CD4-positive, alpha-beta T cell treated with Interleukin-21 for 1 hour (primary cell): ENCODE measurements at regions not wholly inside any gene's neighbourhood (a gene's known extent, or its start where the extent isn't known, plus 50 kb on each side); places are given as distances from the start of the nearest gene placed in this dataset.

Experiments used
- DNase-seq: peaks from one replicate; pipeline ENCODE4 v3.0.0-alpha.2; 2020

GRCh38 chr10:4215963-4216575, 431.1 kb upstream of the KLF6 start:
- no peak for DNase-seq

GRCh38 chr10:4215485-4215884, 430.5 kb upstream of the KLF6 start:
- DNase-seq = no peak

- no peak for DNase-seq
Observed at GRCh38 chr10:4214908-4215307, 429.9 kb upstream of the KLF6 start.

- no peak for DNase-seq
Observed at GRCh38 chr10:4213441-4213840, 428.4 kb upstream of the KLF6 start.

- DNase-seq = no peak
Observed at GRCh38 chr10:4212111-4212630, 427.2 kb upstream of the KLF6 start.

GRCh38 chr10:4208499-4208898, 423.5 kb upstream of the KLF6 start:
- DNase-seq = no peak

- no peak for DNase-seq
Observed at GRCh38 chr10:4205113-4205512, 420.1 kb upstream of the KLF6 start.

- no peak for DNase-seq
Observed at GRCh38 chr10:4202938-4203337, 417.9 kb upstream of the KLF6 start.

GRCh38 chr10:4201866-4202825, 417.1 kb upstream of the KLF6 start:
- DNase-seq = no peak

GRCh38 chr10:4199196-4199595, 414.2 kb upstream of the KLF6 start:
- no peak for DNase-seq

GRCh38 chr10:4198216-4198615, 413.2 kb upstream of the KLF6 start:
- no peak for DNase-seq

GRCh38 chr10:4197676-4198075, 412.7 kb upstream of the KLF6 start:
- DNase-seq = no peak

GRCh38 chr10:4196771-4197390, 411.9 kb upstream of the KLF6 start:
- DNase-seq = no peak

- no peak for DNase-seq
Observed at GRCh38 chr10:4196183-4196582, 411.2 kb upstream of the KLF6 start.

GRCh38 chr10:4195213-4195612, 410.2 kb upstream of the KLF6 start:
- no peak for DNase-seq

GRCh38 chr10:4194231-4194630, 409.2 kb upstream of the KLF6 start:
- DNase-seq = no peak

- DNase-seq = no peak
Observed at GRCh38 chr10:4191894-4192293, 406.9 kb upstream of the KLF6 start.

- DNase-seq = no peak
Observed at GRCh38 chr10:4191354-4191753, 406.3 kb upstream of the KLF6 start.

GRCh38 chr10:4190876-4191275, 405.9 kb upstream of the KLF6 start:
- no peak for DNase-seq

- DNase-seq = no peak
Observed at GRCh38 chr10:4189281-4189680, 404.3 kb upstream of the KLF6 start.

GRCh38 chr10:4188406-4188805, 403.4 kb upstream of the KLF6 start:
- DNase-seq = no peak

GRCh38 chr10:4186849-4187540, 402.0 kb upstream of the KLF6 start:
- no peak for DNase-seq

- no peak for DNase-seq
Observed at GRCh38 chr10:4183761-4184261, 398.8 kb upstream of the KLF6 start.
